ENCODE measurements at regions not wholly inside any gene's neighbourhood (a gene's known extent, or its start where the extent isn't known, plus 50 kb on each side); places are given as distances from the start of the nearest gene placed in this dataset.

DNA sequence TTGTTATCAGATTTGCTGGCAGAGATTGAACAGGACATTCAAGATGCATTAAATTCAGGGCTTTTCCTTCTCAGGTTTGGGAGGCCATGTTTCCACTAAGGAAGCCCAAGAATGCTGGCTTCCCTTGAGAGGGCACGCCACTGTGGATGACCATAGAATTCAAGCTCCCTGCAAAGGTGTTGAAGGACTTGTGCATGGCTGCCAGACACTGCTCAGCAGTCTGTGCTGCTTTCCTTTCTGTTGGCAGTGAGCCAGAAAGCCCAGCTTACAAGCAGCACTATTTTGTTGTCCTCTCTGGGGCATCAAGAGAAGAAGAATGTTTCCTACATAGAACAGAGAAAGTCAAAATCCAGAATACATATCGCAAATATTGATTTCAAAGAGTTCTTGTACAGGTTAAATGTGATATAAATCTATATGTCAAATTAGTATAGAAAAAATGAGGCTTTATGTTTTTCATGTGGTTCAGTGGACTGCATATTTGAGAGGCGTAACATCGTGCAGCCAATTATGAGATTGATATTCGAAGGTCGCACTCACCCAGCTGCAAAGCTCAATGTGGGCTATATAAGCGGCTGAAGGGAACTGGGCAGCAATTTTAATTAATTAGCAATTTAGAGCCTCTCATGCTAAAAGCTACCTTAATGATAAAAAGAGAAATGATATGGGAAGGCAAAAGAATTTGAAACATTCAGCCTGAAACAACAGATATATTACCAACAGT lies 103.1 kb upstream of the ISL1 start:
- DNase-seq = peak in 1 of 2 donors; percentile 0

DNA sequence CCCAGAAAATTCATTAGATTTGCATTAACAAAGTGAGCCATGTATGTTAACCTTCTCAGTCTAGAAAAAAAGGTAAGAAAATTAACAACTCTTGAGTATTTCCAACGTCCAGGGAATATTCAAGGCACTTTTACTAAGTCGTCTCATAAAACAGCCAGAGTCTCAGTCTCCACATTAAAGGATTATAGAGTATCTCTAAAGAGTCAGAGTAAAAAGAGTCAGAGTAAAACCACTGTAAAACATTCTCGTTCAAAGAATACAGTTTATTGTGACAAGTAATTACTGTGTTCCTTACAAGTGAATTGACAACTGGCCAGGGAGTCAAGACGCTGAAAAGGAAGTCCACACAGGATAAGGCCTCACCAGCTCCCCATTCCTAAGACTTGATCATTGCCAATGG lies 97.2 kb upstream of the ISL1 start:
- DNase-seq = no peak

DNA sequence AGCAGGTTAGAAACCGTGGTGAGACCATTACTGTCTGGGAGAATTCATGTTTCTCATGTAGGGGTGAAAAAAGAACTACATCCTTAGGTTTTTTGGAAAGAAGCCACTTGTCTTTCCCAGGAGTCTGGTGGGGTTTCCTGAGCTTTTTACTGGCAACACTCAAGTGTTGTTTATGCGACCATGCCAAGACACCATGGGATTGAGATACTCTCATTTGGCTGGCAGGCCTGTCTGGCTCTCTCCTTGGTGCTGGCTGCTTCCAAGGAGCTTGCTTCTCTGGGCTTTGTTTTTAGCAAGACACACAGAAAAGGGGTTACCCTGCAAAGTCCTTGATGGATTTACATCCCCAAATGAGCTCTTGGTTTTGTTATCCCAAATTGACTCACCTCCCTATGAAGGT lies 80.9 kb upstream of the ISL1 start:
- DNase-seq = no peak

GRCh38 chr5:51326844-51327243 lies 56.4 kb upstream of the ISL1 start:
- no peak for DNase-seq
